ENCODE measurements at regions not wholly inside any gene's neighbourhood (a gene's known extent, or its start where the extent isn't known, plus 50 kb on each side); places are given as distances from the start of the nearest gene placed in this dataset.
"Not testable (repeated sequence)": the region's sequence is repeated elsewhere in the genome, so short reads cannot be mapped to it uniquely, and the experiment has no call there.

DNA sequence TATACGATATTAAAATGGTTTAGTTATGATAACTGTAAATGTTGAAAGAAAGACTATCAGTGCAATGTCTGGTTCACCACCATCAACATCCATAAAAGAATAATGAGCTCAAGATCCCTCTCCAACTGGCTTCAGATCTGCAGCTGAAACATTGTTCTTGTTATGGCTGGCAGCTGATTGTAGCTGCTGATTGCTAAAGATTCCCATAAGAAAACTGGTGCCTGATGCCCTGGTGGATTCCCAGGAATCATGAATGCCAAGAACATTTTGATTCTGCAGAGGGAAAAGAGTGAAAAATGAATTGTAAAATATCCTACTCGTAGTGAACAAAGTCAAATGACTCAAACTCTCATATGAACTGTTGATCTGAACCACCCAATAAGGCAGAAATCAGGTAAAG is 1160.2 kb downstream of the EPHA7 start:
- H3K27ac ChIP-seq: no peak overlapping the region
- ATAC-seq (no peak), DNase-seq (no peak)
- no peaks in the 10 kb centered on the region for H3K36me3 ChIP-seq
- intact Hi-C loops (cut with DNase I): no loop called here
- H3K4me3 ChIP-seq: no peak overlapping the region
- H3K4me1 ChIP-seq: no peaks in the 10 kb centered on the region
- TF ChIP-seq, protein P1, sequence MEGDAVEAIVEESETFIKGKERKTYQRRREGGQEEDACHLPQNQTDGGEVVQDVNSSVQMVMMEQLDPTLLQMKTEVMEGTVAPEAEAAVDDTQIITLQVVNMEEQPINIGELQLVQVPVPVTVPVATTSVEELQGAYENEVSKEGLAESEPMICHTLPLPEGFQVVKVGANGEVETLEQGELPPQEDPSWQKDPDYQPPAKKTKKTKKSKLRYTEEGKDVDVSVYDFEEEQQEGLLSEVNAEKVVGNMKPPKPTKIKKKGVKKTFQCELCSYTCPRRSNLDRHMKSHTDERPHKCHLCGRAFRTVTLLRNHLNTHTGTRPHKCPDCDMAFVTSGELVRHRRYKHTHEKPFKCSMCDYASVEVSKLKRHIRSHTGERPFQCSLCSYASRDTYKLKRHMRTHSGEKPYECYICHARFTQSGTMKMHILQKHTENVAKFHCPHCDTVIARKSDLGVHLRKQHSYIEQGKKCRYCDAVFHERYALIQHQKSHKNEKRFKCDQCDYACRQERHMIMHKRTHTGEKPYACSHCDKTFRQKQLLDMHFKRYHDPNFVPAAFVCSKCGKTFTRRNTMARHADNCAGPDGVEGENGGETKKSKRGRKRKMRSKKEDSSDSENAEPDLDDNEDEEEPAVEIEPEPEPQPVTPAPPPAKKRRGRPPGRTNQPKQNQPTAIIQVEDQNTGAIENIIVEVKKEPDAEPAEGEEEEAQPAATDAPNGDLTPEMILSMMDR (IDR thresholded peaks at IDR 0.05): no peak
- H3K9me3 ChIP-seq: no peaks in the 10 kb centered on the region
- H3K27me3 ChIP-seq (ENCODE audit: low read depth): no peaks in the 10 kb centered on the region

DNA sequence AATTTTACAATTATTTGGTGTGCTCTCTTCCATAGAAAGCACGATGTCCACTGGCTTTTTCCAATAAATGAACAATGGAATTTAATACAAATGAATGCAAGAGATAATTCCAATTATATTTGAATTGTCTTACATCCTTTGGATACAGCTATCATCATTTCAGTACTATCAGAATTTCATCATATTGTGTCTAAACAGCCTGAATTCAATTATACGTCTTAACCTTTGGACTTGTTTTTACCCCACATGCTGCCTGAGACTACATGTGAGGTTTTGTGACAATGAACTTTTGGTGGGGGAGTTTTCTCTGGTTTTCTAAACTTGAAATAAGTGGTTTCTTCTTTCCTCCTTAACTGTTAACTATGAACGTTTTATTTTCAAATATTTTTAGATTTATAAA is 1176.0 kb downstream of the EPHA7 start:
- intact Hi-C loops (cut with DNase I): no loop called here
- Histone ChIP-seq H3K36me3 (no peaks in the 10 kb centered on the region), H3K27ac (no peak overlapping the region), H3K4me3 (no peak overlapping the region), H3K27me3 (ENCODE audit: low read depth) (no peaks in the 10 kb centered on the region), H3K9me3 (no peaks in the 10 kb centered on the region), H3K4me1 (no peaks in the 10 kb centered on the region)
- DNase-seq: no peak
- ATAC-seq: no peak
- TF ChIP-seq, protein P1 (IDR thresholded peaks at IDR 0.05): no peak

DNA sequence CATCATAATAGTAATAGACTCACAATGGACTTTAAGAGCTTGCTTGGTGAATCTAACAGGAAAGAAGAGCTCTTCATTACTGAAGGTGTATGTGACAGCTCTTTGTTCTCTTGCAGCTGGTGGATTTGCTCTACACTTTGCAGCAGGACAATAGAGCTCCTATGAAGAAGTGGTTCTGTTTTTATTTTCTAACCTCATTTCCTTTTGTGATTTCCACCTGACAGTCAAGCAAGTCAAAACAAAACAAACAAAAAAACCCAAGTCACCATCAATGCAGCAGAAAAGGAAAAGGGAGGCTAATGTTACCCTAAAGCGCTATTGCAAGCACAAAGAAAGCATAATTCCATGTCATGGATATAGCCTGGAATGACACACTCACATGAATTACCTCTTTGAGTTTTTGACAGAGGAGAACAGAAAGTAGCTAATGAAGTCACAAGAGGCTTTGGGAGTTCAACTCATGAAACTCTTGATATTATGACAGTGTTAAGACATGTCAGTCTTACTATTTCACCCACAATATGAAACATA is 1188.1 kb downstream of the EPHA7 start:
- no peak for DNase-seq

DNA sequence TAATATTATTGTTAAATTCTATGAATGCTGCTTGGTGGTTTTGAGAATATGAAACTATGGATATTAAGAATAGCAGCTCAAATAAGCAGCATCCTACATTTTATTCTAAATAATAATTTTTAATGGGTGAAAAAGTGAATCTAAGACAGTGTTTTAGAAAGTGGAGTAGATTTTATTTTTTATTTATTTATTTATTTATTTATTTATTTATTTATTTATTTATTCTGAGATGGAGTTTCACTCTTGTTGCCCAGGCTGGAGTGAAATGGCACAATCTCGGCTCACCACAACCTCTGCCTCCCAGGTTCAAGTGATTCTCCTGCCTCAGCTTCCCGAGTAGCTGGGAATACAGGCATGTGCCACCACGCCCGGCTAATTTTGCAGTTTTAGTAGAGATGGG is 1199.4 kb downstream of the EPHA7 start:
- H3K36me3 ChIP-seq; H3K9me3 ChIP-seq; H3K27me3 ChIP-seq (ENCODE audit: low read depth); H3K4me3 ChIP-seq; ATAC-seq; H3K27ac ChIP-seq; DNase-seq; intact Hi-C loops (cut with DNase I); H3K4me1 ChIP-seq: not testable (repeated sequence)

More for the DNA sequence above, 1188.1 kb downstream of the EPHA7 start:
- no peak for ATAC-seq
- no peak overlapping the region for H3K4me3 ChIP-seq
- no peaks in the 10 kb centered on the region for H3K4me1 ChIP-seq
- H3K9me3 ChIP-seq: no peaks in the 10 kb centered on the region
- no peak overlapping the region for H3K27ac ChIP-seq
- intact Hi-C loops (cut with DNase I): no loop called here
- no peaks in the 10 kb centered on the region for H3K36me3 ChIP-seq
- H3K27me3 ChIP-seq (ENCODE audit: low read depth): no peaks in the 10 kb centered on the region
- TF ChIP-seq, protein P1 (IDR thresholded peaks at IDR 0.05): no peak

DNA sequence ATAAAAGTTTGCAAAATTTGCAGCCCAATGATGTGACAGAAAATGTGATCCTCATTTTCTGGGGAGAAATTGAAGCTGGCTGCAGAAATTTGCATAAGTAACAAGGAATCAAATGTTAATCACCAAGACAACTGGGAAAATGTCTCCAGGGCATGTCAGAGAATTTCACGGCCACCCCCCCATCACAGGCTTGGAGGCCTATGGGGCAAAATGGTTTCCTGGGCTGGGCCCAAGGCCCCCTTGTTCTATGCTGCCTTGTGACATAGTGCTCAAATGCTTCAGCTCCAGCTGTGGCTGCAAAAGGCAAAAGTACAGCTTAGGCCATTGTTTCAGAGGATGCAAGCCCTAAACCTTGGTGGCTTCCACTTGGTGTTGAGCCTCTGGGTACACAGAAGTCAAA is 1202.6 kb downstream of the EPHA7 start:
- Histone ChIP-seq H3K9me3 (no peaks in the 10 kb centered on the region), H3K36me3 (no peaks in the 10 kb centered on the region), H3K4me3 (no peak overlapping the region), H3K4me1 (no peaks in the 10 kb centered on the region), H3K27me3 (ENCODE audit: low read depth) (no peaks in the 10 kb centered on the region), H3K27ac (no peak overlapping the region)
- intact Hi-C loops (cut with DNase I): no loop called here
- DNase-seq: no peak
- no peak for ATAC-seq
- TF ChIP-seq, protein P1 (IDR thresholded peaks at IDR 0.05): no peak

DNA sequence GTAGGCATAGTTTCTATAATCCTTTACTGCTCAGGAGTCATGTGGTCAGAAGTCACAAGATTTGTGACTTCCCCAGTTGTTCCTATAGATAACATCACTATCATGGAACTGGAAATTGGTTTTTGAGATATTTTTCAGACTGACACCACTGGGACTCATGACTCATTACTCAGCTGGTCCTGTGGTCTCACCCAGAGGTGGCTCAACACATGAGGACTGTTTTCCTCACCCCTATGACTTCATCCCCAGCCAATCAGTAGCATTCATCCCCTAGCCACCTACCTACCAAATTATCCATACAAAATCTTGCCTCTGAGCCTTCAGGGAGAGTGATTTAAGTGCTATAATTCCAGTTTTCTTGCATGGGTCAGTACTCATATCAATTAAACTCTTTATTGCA is 1217.7 kb downstream of the EPHA7 start:
- no peak for DNase-seq
- intact Hi-C loops (cut with DNase I): no loop called here
- Histone ChIP-seq H3K27me3 (ENCODE audit: low read depth) (no peaks in the 10 kb centered on the region), H3K9me3 (peaks cover 8% of the 10 kb centered on the region), H3K27ac (no peak overlapping the region), H3K36me3 (no peaks in the 10 kb centered on the region), H3K4me3 (no peak overlapping the region), H3K4me1 (no peaks in the 10 kb centered on the region)
- TF ChIP-seq, protein P1 (IDR thresholded peaks at IDR 0.05): no peak
- ATAC-seq: no peak

Measured in lower lobe of right lung (tissue), 2 donors.